ENCODE measurements at regions not wholly inside any gene's neighbourhood (a gene's known extent, or its start where the extent isn't known, plus 50 kb on each side); places are given as distances from the start of the nearest gene placed in this dataset.

- Histone ChIP-seq H3K4me1 (ENCODE audit: insufficient read depth) (no peaks in the 10 kb centered on the region), H3K4me3 (no peak overlapping the region), H3K27ac (no peak overlapping the region), H3K27me3 (no peaks in the 10 kb centered on the region), H3K9me3 (no peaks in the 10 kb centered on the region), H3K36me3 (no peaks in the 10 kb centered on the region)
- intact Hi-C loops (cut with DNase I), result no loop called here
- no peak for TF ChIP-seq EP300 (IDR thresholded peaks at IDR 0.05)
- TF ChIP-seq CTCF (IDR thresholded peaks at IDR 0.05), result no peak
- no peak for TF ChIP-seq POLR2A (IDR thresholded peaks at IDR 0.05)
- DNase-seq, result no peak
- WGBS, 3 donors, result 35 to 48% (median 46%) methylated on average over 6 of the region's 6 CpGs
Measured at GRCh38 chr10:117928281-117928680, 118.5 kb downstream of the RAB11FIP2 start.

- WGBS, 3 donors, result 10 to 25% (median 11%) methylated on average over 6 of the region's 6 CpGs
- Histone ChIP-seq H3K4me3 (no peak overlapping the region), H3K36me3 (no peaks in the 10 kb centered on the region), H3K27ac (no peak overlapping the region), H3K27me3 (no peaks in the 10 kb centered on the region), H3K9me3 (no peaks in the 10 kb centered on the region), H3K4me1 (ENCODE audit: insufficient read depth) (no peaks in the 10 kb centered on the region)
- no peak for DNase-seq
- intact Hi-C loops (cut with DNase I), result no loop called here
- no peak for TF ChIP-seq POLR2A (IDR thresholded peaks at IDR 0.05)
- no peak for TF ChIP-seq CTCF (IDR thresholded peaks at IDR 0.05)
- TF ChIP-seq EP300 (IDR thresholded peaks at IDR 0.05), result no peak
Measured at GRCh38 chr10:117928741-117929140, 118.0 kb downstream of the RAB11FIP2 start.

- intact Hi-C loops (cut with DNase I), result no loop called here
- no peak overlapping the region for H3K4me3 ChIP-seq
- no peaks in the 10 kb centered on the region for H3K36me3 ChIP-seq
- H3K27me3 ChIP-seq, result no peaks in the 10 kb centered on the region
- TF ChIP-seq POLR2A (IDR thresholded peaks at IDR 0.05) (no peak), CTCF (IDR thresholded peaks at IDR 0.05) (no peak), EP300 (IDR thresholded peaks at IDR 0.05) (no peak)
- H3K9me3 ChIP-seq, result no peaks in the 10 kb centered on the region
- 66 to 68% (median 67%) methylated on average over 9 of the region's 9 CpGs for WGBS, 3 donors
- no peaks in the 10 kb centered on the region for H3K4me1 ChIP-seq (ENCODE audit: insufficient read depth)
- DNase-seq, result no peak
- no peak overlapping the region for H3K27ac ChIP-seq
Measured at GRCh38 chr10:117929327-117930067, 117.2 kb downstream of the RAB11FIP2 start.

GRCh38 chr10:117931078-117931477, 115.7 kb downstream of the RAB11FIP2 start:
- Histone ChIP-seq H3K4me3 (no peak overlapping the region), H3K27ac (no peak overlapping the region), H3K27me3 (no peaks in the 10 kb centered on the region), H3K36me3 (no peaks in the 10 kb centered on the region), H3K4me1 (ENCODE audit: insufficient read depth) (no peaks in the 10 kb centered on the region), H3K9me3 (no peaks in the 10 kb centered on the region)
- no peak for TF ChIP-seq CTCF (IDR thresholded peaks at IDR 0.05)
- TF ChIP-seq POLR2A (IDR thresholded peaks at IDR 0.05), result no peak
- no peak for TF ChIP-seq EP300 (IDR thresholded peaks at IDR 0.05)
- DNase-seq, result no peak
- 90 to 93% (median 92%) methylated on average over 2 of the region's 2 CpGs for WGBS, 3 donors
- intact Hi-C loops (cut with DNase I), result no loop called here
